HEK293 (cell line): ENCODE measurements at regions not wholly inside any gene's neighbourhood (a gene's known extent, or its start where the extent isn't known, plus 50 kb on each side); places are given as distances from the start of the nearest gene placed in this dataset.

Experiments
- BCL11A ChIP-seq: fragments of 450-650 bp; formaldehyde crosslinking; IDR thresholded peaks from 2 replicates; pipeline ENCODE4 v1.5.1; 2016; ENCODE audit warnings: low read depth, missing biosample characterization, missing genetic modification characterization
- CTCF ChIP-seq: fragments of 450-650 bp; formaldehyde crosslinking; IDR thresholded peaks from 2 replicates; pipeline ENCODE4 v1.5.1; 2016; ENCODE audit warnings: missing biosample characterization, missing genetic modification characterization
- GLIS1 ChIP-seq: fragments of 450-650 bp; formaldehyde crosslinking; IDR thresholded peaks from 2 replicates; pipeline ENCODE4 v1.5.1; 2016; ENCODE audit warnings: missing biosample characterization, missing genetic modification characterization
- HOXA7 ChIP-seq: sonication (generic); formaldehyde crosslinking; IDR thresholded peaks from 2 replicates; pipeline ENCODE4 v1.8.1; 2022; ENCODE audit warnings: missing genetic modification reagents, borderline replicate concordance
- KLF9 ChIP-seq: fragments of 450-650 bp; formaldehyde crosslinking; IDR thresholded peaks from 2 replicates; pipeline ENCODE4 v1.5.1; 2016; ENCODE audit warnings: missing biosample characterization, missing genetic modification characterization, low read depth
- YY1 ChIP-seq: fragments of 450-650 bp; formaldehyde crosslinking; IDR thresholded peaks from 2 replicates; pipeline ENCODE4 v1.5.1; 2018; ENCODE audit warnings: missing biosample characterization, missing genetic modification characterization
- ZBTB11 ChIP-seq: fragments of 450-650 bp; formaldehyde crosslinking; conservative IDR thresholded peaks from 2 replicates; pipeline ENCODE4 v1.5.1; 2016; ENCODE audit warnings: low read depth, missing biosample characterization, missing genetic modification characterization
- ZBTB49 ChIP-seq: fragments of 450-650 bp; formaldehyde crosslinking; IDR thresholded peaks from 2 replicates; pipeline ENCODE4 v1.5.1; 2016; ENCODE audit warnings: missing biosample characterization, missing genetic modification characterization, low read depth
- ZFP37 ChIP-seq: fragments of 450-650 bp; formaldehyde crosslinking; IDR thresholded peaks from 2 replicates; pipeline ENCODE4 v1.5.1; 2016; ENCODE audit warnings: missing biosample characterization, missing genetic modification characterization
- ZNF274 ChIP-seq, 2 experiments: fragments of 200-500 bp in 1 of 2; fragments of 450-650 bp in 1 of 2; sonication (Bioruptor generic) in 1 of 2; formaldehyde crosslinking in 1 of 2; IDR thresholded peaks; 2 replicates each; pipeline versions ENCODE4 v1.5.1 to v1.6.1; 2014 to 2016; ENCODE audit warnings: borderline replicate concordance in 1 of 2, inconsistent platforms in 1 of 2, low read length in 1 of 2, missing biosample characterization in 1 of 2, missing genetic modification characterization in 1 of 2
- ZNF37A ChIP-seq: fragments of 450-650 bp; IDR thresholded peaks from 2 replicates; pipeline ENCODE4 v1.5.1; 2018; ENCODE audit warnings: missing biosample characterization, missing genetic modification characterization
- ZNF558 ChIP-seq: fragments of 450-650 bp; formaldehyde crosslinking; IDR thresholded peaks from 2 replicates; pipeline ENCODE4 v1.5.1; 2016; ENCODE audit warnings: missing biosample characterization, missing genetic modification characterization
- ZNF677 ChIP-seq: fragments of 450-650 bp; IDR thresholded peaks from 2 replicates; pipeline ENCODE4 v1.5.0; 2018; ENCODE audit warnings: missing biosample characterization, mild to moderate bottlenecking, missing genetic modification characterization, moderate library complexity

- TF ChIP-seq GLIS1 (tag by site-specific recombination) (no peak), CTCF (tag by site-specific recombination) (no peak), ZNF677 (tag by site-specific recombination) (no peak), YY1 (tag by site-specific recombination) (no peak), ZBTB49 (tag by site-specific recombination) (no peak), ZNF558 (tag by site-specific recombination) (no peak), BCL11A (no peak), KLF9 (tag by site-specific recombination) (no peak), ZNF274 (IDR thresholded peaks at IDR 0.05; ENCODE audit: low read length) (no peak), ZNF274 (tag by site-specific recombination; IDR thresholded peaks at IDR 0.05; ENCODE audit: borderline replicate concordance) (no peak), HOXA7 (CRISPR knock-in tag) (no peak), ZFP37 (tag by site-specific recombination) (no peak), ZNF37A (tag by site-specific recombination) (no peak), ZBTB11 (tag by site-specific recombination) (no peak)
Observed at GRCh38 chr9:1875251-1875851, 139.8 kb upstream of the SMARCA2 start.
